Midbrain (tissue), 1 donor: ENCODE measurements at regions not wholly inside any gene's neighbourhood (a gene's known extent, or its start where the extent isn't known, plus 50 kb on each side); places are given as distances from the start of the nearest gene placed in this dataset.

ENCODE experiments used
- DNase-seq: peaks from one replicate; lab custom pipeline; 2025; lab: John Stamatoyannopoulos, UW

DNA sequence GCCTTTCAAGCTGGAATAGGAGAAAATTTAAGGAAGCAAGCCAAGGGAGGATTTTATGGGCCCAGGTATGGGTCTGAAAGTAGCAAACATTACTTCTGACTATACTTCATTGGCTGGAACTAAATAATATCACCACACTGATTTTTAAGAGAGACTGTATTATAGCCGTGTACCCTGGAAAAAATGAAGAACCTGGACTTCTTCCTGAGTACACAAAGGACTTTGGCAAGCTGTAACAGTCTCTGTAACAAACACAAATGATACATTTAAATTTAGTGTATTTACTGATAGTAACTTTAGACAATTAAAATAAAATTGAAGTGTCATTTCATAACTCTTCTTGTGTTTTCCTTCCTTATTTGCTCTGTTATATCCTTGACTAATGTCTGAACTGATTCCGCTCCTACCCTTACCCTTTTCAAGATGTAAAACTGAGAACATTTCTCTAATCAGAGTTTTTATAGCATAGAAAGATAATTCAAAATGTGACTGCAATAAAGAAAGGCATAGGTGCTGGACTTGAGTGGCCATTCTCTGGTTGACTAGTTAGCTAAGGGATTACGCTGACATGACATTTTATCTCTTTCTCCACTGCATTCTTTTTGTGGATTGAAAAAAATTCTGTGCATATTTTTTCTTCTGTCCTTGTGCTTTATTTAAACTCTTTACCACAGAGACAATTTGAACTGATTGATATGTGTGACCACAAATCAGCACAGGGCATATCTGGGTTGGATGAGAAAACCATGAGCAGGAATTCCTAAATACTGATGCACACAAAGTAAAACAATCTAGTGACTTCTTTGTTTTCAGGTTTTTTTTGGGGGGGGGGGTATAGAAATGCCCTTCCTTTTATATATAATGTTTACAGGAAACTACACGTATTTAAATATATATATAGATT is 349.7 kb downstream of the MDFIC start:
- no peak for DNase-seq

DNA sequence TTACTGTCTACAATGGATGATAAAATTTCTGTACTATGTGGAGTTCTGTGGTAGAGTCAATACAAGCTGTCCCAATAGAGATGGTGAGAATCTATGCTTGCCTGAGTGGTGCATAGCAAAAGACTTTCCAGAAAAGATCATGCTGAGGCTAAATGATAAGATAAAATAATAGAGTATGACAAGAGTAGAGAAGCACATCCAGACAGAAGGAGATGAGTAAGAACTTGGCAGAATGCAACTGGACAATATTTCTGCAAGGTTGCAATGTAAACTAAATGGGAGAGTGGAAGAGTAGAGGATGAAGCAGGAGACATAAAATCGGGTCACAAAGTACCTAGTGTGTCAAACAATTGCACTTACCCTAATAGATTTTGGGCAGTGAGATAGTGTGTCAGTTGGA is 347.6 kb downstream of the MDFIC start:
- no peak for DNase-seq

DNA sequence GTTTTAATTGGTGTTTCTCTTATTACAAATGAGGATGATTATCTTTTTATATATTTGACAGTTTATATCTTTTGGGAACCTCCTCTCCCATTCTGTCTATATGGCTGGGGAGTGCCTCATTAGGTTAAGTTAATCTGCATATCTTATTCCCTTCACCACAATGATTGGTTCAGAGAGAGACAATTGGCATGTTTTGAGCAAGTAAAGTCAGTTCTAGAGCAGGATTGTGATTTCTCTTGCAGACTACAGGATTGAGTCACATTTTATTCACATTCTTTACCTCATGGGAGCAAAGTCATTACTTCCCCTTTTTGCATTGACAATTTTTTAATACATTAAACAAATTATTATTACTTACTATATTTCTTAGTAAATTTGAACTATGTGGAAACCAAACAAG is 345.6 kb downstream of the MDFIC start:
- no peak for DNase-seq

DNA sequence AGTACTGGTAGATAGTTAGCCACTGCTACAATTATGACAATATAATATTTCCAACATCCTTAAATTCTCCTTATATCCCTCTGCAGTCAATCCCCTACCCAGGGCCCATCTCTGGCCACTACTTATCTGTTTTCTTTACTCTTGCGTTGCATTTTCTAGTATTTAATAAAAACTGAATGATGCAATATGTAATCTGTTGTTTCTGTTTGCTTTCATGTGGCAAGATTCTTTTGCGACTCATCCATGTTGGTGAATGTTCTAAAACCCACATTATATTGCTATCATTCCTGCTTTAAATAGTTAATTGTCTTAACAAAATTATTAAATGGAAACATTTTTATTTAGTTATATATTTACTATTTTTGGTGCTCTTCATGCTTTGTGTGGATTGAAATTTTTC is 338.5 kb downstream of the MDFIC start:
- no peak for DNase-seq

- DNase-seq, result no peak
Observed at GRCh38 chr7:115252461-115252860, 330.6 kb downstream of the MDFIC start.

- no peak for DNase-seq
Observed at GRCh38 chr7:115249080-115249479, 327.2 kb downstream of the MDFIC start.

DNA sequence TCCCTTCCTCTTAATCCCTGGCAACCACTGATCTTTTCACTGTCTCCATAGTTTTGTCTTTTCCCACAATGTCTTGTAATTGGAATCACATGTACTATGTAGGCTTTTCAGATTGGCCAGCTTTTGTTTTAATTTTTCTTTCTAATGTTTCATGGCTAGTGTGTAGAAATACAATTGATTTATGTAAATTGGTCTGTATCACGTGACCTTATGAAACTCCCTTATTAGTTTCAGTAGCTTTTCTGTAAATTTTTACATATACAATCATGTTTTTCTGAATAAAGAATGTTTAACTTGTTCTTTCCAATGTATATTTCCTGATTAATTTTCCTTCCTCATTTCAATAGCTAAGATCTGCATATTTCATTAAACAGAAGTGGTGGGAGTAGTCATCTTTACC is 319.3 kb downstream of the MDFIC start:
- DNase-seq, result no peak

DNA sequence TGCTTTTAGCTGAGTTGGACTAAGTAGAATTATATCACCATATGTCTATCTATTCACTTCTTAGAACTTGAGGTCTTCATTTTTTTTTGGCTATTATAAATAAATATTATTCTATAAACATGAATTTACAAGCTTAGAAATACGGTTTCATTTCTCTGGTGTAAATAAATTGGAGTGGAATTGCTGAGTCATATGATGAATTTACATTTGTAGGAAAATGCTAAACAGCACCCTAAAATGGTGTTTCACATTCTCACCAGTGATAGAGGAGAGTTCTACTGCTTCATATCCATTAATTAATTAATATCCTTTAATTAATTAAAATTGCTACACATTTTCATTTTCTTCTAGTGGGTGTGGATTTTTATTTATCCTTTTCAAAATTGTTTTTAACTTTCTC is 318.3 kb downstream of the MDFIC start:
- no peak for DNase-seq

GRCh38 chr7:115235075-115235474 is 313.2 kb downstream of the MDFIC start:
- DNase-seq, result no peak

- DNase-seq, result no peak
Observed at GRCh38 chr7:115233809-115234208, 311.9 kb downstream of the MDFIC start.

DNA sequence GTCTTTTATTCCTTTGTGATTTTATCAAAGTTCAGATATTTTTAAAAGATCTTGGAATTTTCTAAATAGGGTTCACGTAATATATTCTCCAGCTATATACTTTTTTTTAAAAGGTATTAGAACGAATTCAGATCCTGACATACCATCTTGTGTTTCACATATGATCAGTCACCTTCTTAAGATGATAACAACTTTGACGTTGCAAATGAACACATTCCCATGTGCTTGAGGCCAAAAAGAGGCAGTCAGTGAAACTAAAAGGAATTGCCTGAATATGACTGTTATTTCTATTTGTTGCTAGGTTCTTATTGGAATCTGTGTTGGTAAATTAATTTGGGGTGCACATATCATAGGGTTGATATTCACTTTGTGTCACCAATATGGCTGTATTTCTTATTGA is 310.1 kb downstream of the MDFIC start:
- no peak for DNase-seq

GRCh38 chr7:115230882-115231571 is 309.1 kb downstream of the MDFIC start:
- no peak for DNase-seq

- no peak for DNase-seq
Observed at GRCh38 chr7:115229401-115230105, 307.7 kb downstream of the MDFIC start.

DNA sequence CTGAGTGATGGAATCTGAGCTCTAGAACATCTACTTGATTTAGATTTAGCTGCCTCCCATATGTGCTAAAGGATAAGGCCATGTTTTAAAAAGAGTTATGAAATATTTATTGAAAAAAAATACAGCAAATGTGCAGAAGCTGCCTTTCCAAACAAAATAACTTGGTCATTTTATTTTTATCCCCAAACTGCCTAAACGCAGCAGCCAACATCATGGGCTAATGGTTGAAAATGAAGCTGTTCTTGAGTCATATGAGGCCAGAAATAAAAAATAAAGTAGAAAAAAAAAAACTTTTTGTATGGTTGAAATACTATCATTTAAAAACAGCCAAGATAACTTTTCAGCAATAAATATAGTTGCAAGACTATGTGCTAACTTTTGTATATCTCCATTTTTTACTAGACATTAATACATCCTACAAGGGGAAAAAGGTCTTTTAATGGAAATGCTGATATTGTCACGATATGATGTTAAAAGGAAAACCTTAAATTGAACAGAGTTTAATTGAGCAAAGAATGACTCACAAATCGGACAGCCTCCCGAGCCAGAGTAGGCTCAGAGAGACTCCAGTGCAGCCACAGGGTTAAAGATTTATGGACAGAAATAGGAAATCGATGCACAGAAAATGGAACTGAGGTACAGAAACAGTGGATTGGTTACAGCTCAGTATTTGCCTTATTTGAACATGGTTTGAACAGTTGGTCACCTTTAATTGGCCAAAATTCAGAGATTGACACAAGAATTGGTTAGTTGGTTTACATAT is 305.8 kb downstream of the MDFIC start:
- DNase-seq, result no peak

DNA sequence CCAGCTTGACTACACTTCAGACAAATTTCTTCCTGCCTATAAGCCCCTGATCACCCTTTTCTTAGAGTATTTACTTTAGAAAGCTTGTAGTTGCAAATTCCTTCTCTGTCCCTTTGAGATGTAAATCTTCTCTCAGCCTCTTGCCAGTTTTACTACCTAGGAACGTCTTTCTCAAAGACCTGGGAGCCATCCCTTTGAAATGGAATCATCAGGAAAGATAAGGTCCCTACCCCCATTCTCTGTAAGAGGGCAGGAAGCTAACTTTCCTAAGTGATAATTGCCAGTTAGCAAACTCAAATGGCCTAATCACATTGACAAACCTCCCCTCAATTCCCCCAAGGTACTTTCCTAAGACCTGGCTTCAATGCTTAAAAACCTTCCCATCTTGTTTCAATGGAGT is 304.5 kb downstream of the MDFIC start:
- DNase-seq, result no peak

- no peak for DNase-seq
Observed at GRCh38 chr7:115224922-115225321, 303.0 kb downstream of the MDFIC start.

GRCh38 chr7:115223959-115224358 is 302.1 kb downstream of the MDFIC start:
- DNase-seq, result no peak

DNA sequence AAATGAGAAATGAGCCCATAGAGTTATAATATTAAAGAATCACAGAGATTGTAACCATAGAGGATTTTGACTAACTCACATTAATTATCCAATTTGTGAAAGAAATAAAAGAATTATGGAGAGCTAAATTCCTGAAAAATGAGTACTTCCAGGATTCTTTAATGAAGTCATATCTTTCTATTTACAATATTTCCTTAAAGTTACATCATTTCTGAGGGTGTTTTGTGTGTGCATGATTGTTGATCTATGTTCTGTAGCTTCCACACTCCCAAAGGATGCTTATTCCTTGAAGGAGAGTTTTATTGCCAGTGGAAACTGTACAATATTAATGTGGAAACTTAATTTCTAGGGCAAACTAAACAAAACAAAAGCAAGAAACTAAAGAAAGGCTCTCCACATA is 299.6 kb downstream of the MDFIC start:
- DNase-seq, result no peak

DNA sequence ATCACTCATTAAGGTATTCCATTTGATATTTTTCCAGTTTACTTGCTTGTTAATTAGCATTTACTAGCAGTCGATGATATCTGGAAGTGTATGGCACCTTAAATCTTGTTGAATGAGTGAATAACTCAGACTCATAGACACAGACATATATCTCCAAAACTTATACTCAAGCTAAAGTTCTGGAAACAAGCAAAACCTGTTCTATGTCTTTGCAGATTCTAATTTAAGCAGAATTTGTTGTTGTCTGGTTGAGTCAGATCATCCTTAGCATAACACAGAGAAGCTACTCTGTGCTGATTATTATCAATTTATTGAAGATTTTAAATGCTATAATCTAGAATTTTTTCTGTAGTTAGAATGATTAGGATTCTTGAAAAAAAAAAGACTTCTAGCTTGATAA is 296.2 kb downstream of the MDFIC start:
- no peak for DNase-seq

DNA sequence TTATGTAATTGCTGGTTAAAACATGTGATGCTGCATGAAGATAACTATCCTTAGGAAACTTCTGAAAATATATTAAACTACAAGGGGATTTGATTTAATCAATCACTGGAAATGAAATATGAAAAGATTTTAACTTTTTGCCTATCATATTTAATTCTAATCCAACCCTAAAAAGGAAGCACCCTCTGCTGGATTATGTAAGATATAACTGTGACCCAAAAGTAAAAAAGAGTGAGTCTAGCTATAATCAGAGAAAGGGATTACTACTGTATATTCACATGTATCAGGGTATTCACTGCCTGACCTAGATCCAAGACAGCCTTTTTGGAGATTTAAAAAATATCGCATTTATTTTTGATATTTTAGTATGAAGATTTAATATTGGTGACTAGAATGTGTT is 295.5 kb downstream of the MDFIC start:
- DNase-seq, result no peak

- DNase-seq, result no peak
Observed at GRCh38 chr7:115216652-115217051, 294.8 kb downstream of the MDFIC start.

GRCh38 chr7:115211171-115211570 is 289.3 kb downstream of the MDFIC start:
- DNase-seq, result no peak
